Fibroblast of lung (primary cell): ENCODE measurements at regions not wholly inside any gene's neighbourhood (a gene's known extent, or its start where the extent isn't known, plus 50 kb on each side); places are given as distances from the start of the nearest gene placed in this dataset.

Experiments used
- DNase-seq, 2 donors: peaks; one replicate each; pipeline versions ENCODE4 v3.0.0 to v3.0.0-alpha.2; 2010; ENCODE audit warnings: low read depth in 2 of 2
- H2AFZ ChIP-seq: 2 replicates; pipeline ENCODE4 v1.5.1; 2012; ENCODE audit warnings: low read length, control low read depth, inconsistent platforms
- H3K27ac ChIP-seq: 2 replicates; pipeline ENCODE4 v1.5.1; 2011; ENCODE audit warnings: low read length, control low read depth; ENCODE audit not compliant: insufficient read depth
- H3K27me3 ChIP-seq: 2 replicates; pipeline ENCODE4 v1.5.1; 2011; ENCODE audit warnings: mild to moderate bottlenecking, low read length; ENCODE audit not compliant: control insufficient read depth, insufficient read depth
- H3K36me3 ChIP-seq: 2 replicates; pipeline ENCODE4 v1.5.1; 2011; ENCODE audit warnings: low read length; ENCODE audit not compliant: control insufficient read depth, insufficient read depth
- H3K4me1 ChIP-seq: 2 replicates; pipeline ENCODE4 v1.5.1; 2011; ENCODE audit warnings: low read length; ENCODE audit not compliant: control insufficient read depth, insufficient read depth; ENCODE audit errors: extremely low read depth
- H3K4me2 ChIP-seq: 2 replicates; pipeline ENCODE4 v1.5.1; 2011; ENCODE audit warnings: low read length, control low read depth; ENCODE audit not compliant: insufficient read depth; ENCODE audit errors: extremely low read depth
- H3K4me3 ChIP-seq, 4 experiments: fragments of 200-600 bp in 1 of 4; sonication (generic) in 1 of 4; replicated peaks in 1 of 4; 2 replicates each; pipeline ENCODE4 v1.5.1; 2011 to 2016; ENCODE audit warnings: low read length in 4 of 4, low read depth in 3 of 4, mild to moderate bottlenecking in 3 of 4, control low read depth in 2 of 4, inconsistent platforms in 1 of 4, mixed read lengths in 1 of 4; ENCODE audit not compliant: insufficient read depth in 1 of 4; ENCODE audit errors: control extremely low read depth in 1 of 4
- H3K79me2 ChIP-seq: 2 replicates; pipeline ENCODE4 v1.5.1; 2012; ENCODE audit warnings: mild to moderate bottlenecking, low read length, inconsistent platforms; ENCODE audit not compliant: control insufficient read depth, insufficient read depth
- H3K9ac ChIP-seq: 2 replicates; pipeline ENCODE4 v1.5.1; 2011; ENCODE audit warnings: mild to moderate bottlenecking, low read length, control low read depth; ENCODE audit not compliant: insufficient read depth
- H3K9me3 ChIP-seq: 2 replicates; pipeline ENCODE4 v1.5.1; 2012; ENCODE audit warnings: low read depth, low read length; ENCODE audit not compliant: control insufficient read depth, insufficient read depth
- H4K20me1 ChIP-seq: 2 replicates; pipeline ENCODE4 v1.5.1; 2011; ENCODE audit warnings: low read length; ENCODE audit not compliant: control insufficient read depth, insufficient read depth; ENCODE audit errors: extremely low read depth
- EZH2 ChIP-seq: IDR thresholded peaks from 2 replicates; pipeline ENCODE4 v1.5.1; 2012; ENCODE audit warnings: low read length, control low read depth, mild to moderate bottlenecking; ENCODE audit errors: missing control alignments
- TF ChIP-seq, protein P1 (sequence below), 2 donors: IDR thresholded peaks in 1 of 2; conservative IDR thresholded peaks in 1 of 2; 1 replicate in 1 of 2; 2 replicates in 1 of 2; pipeline ENCODE4 v1.5.1; 2011 to 2012; ENCODE audit warnings: low read length in 2 of 2, control low read depth in 1 of 2, inconsistent platforms in 1 of 2, low read depth in 1 of 2, mild to moderate bottlenecking in 1 of 2

DNA sequence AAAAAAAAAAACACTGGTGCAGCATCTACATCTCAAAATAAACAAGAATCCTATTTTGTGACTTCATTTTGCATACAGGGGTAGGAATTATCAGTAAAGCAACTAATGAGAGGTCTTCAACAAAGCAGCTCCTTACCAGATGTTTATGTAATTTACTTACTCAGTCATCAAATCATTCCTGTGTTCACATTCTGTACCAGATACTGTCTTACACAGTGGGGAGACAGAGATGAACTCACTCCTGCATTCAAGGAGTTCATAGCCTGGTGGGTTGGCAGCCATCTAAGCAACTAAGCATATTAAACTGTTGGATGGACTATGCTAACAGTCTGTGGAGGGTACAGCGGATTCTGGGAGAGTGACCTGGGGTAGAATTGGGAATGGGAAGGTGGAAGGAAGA lies 169.0 kb downstream of the OSR1 start:
- DNase-seq, result no peak
- no peaks in the 10 kb centered on the region for H3K36me3 ChIP-seq
- H3K79me2 ChIP-seq, result no peaks in the 10 kb centered on the region
- no peak for TF ChIP-seq EZH2
- TF ChIP-seq, protein P1, sequence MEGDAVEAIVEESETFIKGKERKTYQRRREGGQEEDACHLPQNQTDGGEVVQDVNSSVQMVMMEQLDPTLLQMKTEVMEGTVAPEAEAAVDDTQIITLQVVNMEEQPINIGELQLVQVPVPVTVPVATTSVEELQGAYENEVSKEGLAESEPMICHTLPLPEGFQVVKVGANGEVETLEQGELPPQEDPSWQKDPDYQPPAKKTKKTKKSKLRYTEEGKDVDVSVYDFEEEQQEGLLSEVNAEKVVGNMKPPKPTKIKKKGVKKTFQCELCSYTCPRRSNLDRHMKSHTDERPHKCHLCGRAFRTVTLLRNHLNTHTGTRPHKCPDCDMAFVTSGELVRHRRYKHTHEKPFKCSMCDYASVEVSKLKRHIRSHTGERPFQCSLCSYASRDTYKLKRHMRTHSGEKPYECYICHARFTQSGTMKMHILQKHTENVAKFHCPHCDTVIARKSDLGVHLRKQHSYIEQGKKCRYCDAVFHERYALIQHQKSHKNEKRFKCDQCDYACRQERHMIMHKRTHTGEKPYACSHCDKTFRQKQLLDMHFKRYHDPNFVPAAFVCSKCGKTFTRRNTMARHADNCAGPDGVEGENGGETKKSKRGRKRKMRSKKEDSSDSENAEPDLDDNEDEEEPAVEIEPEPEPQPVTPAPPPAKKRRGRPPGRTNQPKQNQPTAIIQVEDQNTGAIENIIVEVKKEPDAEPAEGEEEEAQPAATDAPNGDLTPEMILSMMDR (conservative IDR thresholded peaks at IDR 0.05 in 1 of 2, IDR thresholded peaks at IDR 0.05 in 1 of 2; ENCODE audit: low read depth in 1 of 2, low read length in 2 of 2), result no peak
- no peak overlapping the region for H3K27ac ChIP-seq
- no peak overlapping the region for H2AFZ ChIP-seq
- no peak overlapping the region for H3K4me3 ChIP-seq
- H3K9me3 ChIP-seq, result no peaks in the 10 kb centered on the region
- H3K27me3 ChIP-seq, result no peaks in the 10 kb centered on the region
- no peak overlapping the region for H3K4me2 ChIP-seq
- H3K4me1 ChIP-seq, result peaks cover 7% of the 10 kb centered on the region
- H4K20me1 ChIP-seq, result no peaks in the 10 kb centered on the region
- no peak overlapping the region for H3K9ac ChIP-seq

DNA sequence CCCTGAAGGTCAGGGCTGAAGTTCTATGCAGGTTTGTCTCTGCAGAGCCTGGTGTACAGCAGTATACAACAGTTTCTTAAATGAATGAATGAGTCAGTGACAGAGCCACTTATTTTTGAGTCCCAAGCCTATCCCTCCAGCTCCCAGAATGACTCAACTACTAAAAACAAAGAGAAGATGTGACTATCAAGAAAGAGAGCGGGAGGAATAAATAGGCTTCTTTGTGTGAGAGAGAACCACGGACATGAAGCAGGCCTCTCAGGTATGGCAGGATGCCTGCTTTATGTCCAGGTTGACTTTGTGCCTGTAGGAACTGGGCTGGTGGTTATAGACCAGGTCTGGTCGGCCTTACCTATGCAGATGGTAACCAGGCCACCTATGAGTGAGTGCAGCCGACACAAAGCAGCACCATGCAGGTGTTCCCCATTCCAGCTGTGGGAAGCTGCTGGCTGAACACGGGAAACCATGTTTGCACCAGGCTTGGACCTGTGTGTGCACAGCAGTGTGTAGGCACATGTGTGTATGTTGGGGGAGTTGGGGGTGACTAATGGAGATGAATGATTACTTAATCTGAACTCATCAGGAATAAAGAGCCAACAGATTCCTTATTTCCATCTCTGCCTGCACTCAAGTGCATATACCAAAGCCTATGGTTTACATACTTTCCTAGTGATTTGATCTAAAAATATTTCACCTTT lies 171.0 kb downstream of the OSR1 start:
- H3K27me3 ChIP-seq, result no peaks in the 10 kb centered on the region
- H3K4me2 ChIP-seq, result peak overlapping the region; percentile 59
- H4K20me1 ChIP-seq, result no peaks in the 10 kb centered on the region
- no peak overlapping the region for H3K9ac ChIP-seq
- H2AFZ ChIP-seq, result no peak overlapping the region
- H3K4me1 ChIP-seq, result peaks cover 7% of the 10 kb centered on the region
- no peaks in the 10 kb centered on the region for H3K36me3 ChIP-seq
- no peaks in the 10 kb centered on the region for H3K9me3 ChIP-seq
- H3K79me2 ChIP-seq, result no peaks in the 10 kb centered on the region
- DNase-seq, result peak; percentile 29 to 66
- TF ChIP-seq, protein P1 (conservative IDR thresholded peaks at IDR 0.05 in 1 of 2, IDR thresholded peaks at IDR 0.05 in 1 of 2; ENCODE audit: low read depth in 1 of 2, low read length in 2 of 2), result no peak
- TF ChIP-seq EZH2, result no peak
- H3K4me3 ChIP-seq, result no peak overlapping the region
- H3K27ac ChIP-seq, result no peak overlapping the region

DNA sequence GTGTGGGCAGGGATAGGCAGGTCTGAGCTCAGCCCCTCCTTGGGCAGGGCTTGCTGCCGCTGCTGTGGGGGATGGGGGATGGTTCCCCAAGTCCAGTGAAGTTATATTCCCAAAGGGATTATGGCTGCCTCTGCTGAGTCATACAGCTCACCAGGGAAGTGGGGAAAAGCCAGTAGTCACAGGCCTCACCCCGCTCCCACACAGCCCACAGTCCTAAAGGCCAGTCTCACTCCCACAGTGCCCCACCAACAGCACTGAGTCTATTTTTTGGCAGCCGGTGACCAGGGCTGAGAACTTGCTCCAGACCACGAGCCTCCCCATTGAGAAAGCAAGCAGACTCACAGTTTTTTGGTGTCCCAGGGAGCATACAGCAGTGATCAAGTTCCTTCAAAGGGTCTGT lies 173.3 kb downstream of the OSR1 start:
- H3K9me3 ChIP-seq, result no peaks in the 10 kb centered on the region

More for the DNA sequence above, 173.3 kb downstream of the OSR1 start:
- Histone ChIP-seq H3K27ac (no peak overlapping the region), H3K9ac (no peak overlapping the region), H3K4me2 (no peak overlapping the region), H3K4me3 (no peak overlapping the region), H2AFZ (peak overlapping the region; percentile 18), H3K4me1 (peaks cover 7% of the 10 kb centered on the region), H3K27me3 (no peaks in the 10 kb centered on the region), H4K20me1 (no peaks in the 10 kb centered on the region), H3K79me2 (no peaks in the 10 kb centered on the region), H3K36me3 (no peaks in the 10 kb centered on the region)
- no peak for TF ChIP-seq EZH2
- TF ChIP-seq, protein P1 (conservative IDR thresholded peaks at IDR 0.05 in 1 of 2, IDR thresholded peaks at IDR 0.05 in 1 of 2; ENCODE audit: low read depth in 1 of 2, low read length in 2 of 2), result no peak
- DNase-seq, result no peak
